ENCODE measurements at regions not wholly inside any gene's neighbourhood (a gene's known extent, or its start where the extent isn't known, plus 50 kb on each side); places are given as distances from the start of the nearest gene placed in this dataset.
"Not testable (repeated sequence)": the region's sequence is repeated elsewhere in the genome, so short reads cannot be mapped to it uniquely, and the experiment has no call there.

DNA sequence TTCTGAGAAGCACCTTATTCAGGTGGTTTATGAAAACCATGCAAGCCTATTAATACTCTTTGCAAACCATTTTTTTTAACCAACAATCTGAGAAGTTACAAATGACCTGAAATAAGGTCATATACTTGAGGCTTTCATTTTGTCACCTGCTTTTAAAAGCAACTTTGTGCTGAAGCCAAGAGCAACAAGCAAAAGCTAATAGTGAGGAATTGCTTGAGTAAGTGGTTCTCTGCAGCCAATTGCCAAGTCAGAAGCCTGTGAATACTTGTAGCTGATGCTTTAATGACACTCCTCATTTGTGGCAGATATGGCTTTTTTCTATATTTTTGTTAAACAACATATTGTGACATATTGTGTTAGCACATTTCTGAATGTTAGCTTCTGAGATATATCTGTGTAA lies 126.7 kb upstream of the ZNF608 start:
- no peak for DNase-seq

DNA sequence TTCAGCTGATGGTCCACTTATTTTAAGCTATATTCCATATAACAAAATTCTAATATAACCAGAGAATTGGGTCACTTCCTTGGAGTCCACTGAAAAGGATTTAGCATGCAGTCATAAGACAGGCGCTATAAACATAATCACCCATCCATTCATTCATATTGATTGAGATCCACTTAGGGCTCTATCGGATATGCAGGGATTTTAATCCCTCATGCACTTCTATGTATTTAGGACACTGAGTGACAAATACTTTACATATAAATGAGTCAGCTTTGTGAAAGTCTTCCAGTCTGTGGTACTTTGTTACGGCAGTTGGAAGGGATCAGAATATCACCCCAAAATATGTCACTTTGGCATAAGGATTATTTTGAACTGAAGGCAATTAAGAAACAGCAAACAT lies 127.3 kb upstream of the ZNF608 start:
- no peak for DNase-seq

DNA sequence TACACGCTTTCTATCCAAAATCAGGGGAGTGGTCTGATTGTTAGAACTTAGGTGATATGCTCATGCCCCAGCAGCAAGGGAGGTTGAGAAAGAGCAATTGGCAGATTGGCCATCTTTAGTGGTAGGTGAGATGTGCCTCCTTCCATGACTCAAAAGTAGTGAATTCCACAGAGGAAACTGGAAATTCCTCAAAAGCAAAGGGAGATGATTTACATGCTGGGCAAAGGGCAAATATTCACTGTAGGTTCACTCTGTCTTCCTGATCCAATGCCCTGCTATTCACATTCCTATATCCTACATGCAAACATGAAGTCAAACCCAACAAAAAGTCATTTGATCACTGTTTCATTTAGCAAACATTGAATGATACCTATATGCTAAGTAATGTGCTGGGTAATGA lies 130.1 kb upstream of the ZNF608 start:
- no peak for DNase-seq

DNA sequence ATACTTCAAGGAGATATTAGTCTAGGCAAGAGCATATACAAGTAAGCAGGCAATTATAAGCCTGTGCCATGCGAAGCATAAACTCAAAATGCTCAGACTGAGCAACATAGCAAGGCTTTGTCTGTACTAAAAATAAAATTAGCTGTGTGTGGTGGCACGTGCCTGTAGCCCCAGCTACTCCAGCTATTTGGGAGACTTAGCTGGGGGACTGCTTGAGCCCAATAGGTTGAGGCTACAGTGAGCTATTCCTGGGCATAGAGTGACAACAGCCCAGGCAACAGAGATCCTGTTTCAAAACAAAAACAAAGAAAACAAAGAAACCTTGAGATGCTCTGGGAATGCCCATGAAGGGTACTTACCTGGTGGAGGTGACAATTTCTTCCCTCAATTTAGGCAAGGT lies 130.5 kb upstream of the ZNF608 start:
- no peak for DNase-seq

DNA sequence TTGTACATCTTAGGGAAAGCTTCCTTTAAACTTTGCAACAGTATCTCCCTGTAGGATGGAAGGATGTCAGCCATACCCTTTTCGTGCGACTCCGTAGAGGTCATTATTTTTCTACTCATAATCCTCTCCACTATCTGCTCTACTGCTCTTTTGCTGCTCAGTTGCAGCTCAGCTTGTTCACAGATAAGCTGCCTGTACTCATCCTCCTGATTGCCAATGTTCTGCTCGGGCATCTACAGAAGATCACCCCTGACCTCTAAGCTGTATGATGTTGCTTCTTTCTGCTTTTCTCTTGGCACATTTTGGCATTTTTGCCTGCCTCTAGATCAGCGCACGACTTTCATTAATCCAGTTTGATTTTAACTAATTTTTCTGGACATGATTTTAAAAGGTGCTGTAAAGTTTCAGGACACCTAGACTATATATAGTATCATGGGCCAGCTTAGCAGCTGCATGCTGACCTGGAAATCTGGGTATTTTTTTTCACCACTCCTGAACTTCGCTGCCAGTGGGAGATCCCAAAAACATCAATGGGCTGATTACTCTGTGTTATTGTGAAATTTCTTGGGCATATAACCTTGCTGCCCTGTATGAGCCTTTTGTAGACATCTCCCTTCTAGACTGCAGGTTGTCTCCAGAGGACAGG lies 131.2 kb upstream of the ZNF608 start:
- no peak for DNase-seq

DNA sequence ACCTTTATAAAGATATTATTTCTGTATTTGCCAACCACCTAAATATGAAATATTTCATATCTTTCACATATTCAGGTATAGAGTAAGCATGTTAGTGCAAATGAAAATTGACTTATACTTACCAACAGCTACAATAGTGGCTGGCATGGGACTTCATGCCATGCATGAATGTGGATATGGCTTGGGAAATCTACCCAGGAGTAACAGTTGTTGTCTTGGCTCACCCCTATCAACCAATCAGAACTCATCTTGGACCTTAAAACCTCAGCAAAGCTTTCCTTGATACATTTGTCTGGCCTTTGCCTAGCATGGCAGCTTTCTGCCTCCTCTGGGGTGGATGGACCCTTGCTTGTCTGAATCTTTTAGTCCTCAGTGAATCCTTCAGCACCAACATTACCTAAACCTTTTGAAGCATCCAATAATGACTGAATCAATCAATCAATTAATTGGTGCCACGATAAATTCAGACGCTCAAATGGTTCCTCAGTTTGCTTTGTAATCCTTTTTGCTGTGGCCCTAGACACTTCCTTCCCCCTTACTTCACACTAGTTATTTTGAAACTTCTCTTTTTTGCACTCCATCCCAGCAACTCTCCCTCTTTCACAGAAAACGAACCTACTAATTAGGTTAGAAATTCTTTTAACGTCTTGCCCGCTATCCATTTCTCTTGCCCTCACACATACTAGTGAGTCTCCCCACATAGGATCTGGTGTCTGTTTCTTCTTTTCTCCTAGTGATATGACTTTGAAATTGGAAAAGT lies 132.3 kb upstream of the ZNF608 start:
- no peak for DNase-seq

DNA sequence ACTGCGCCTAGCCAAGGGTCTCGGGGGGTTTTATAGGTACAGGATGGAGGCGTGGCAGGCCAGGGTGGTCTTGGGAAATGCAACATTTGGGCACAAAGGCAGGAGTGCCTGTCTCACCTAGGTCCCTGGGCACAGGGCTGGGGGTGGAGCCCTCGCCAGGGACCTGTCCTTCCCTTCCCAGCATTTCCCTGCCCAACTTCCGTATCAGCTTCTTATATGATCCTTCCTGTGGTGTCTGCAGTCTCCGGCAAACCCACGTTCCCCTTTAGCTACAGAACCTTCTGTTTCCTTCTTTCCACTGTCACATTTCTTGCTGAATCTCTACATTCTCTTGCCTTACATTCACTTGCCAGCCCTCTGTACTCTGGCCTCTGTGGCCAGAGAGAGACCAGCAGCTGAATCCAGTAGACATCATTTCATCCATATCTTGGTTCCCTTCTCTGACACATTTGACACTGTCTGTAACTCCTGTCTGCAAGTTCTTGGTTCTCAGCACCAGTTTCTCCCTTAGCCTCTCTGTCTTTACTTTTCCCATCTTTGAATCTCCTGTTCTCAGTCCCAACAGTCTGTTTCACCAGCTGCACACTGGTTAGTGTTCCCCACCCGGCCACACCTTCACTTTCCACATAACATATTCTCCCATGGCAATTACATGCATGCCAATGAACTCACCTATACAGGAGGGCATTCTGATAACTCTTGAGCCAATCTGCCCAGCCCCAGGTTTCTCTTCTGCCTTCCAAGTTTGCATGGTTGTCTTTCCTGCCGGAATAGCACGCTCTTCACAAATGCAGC lies 134.7 kb upstream of the ZNF608 start:
- DNase-seq = no peak

DNA sequence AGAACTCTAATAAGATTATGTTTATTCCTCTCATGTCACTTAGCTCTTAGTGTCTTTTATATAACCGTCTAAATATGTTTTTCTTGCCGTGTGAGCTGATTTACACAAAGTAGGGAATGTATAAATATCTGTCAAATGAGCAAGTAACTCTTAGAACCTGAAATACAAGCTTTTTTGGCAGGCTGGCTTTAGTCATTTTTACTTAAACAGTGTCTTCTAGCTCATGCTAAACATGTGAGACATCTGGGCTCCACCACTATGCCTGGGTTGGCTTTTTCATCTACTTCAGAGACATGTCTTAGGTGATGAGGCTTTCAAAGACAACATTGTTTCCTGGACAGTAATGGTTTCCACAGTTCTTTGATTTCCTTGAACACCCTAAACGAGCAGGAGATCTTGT lies 137.2 kb upstream of the ZNF608 start:
- no peak for DNase-seq

DNA sequence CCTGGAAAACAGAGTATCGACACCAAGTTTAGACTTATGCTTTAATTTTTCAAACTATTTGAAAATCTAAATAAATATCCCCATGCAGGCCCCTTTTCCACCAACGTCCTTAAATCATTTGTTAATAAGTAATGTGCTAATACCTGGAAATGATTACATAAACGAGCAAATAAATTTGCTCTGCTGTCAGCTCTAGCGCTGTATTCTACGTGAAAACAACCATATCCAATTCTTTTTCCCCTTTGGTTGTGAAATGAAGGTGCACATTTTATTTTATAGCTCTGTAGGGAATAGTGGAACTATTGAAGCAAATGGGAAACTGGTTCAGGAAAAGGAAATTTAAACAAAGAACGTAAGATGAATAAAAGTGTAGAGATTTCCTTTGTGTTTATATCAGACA lies 137.7 kb upstream of the ZNF608 start:
- no peak for DNase-seq

DNA sequence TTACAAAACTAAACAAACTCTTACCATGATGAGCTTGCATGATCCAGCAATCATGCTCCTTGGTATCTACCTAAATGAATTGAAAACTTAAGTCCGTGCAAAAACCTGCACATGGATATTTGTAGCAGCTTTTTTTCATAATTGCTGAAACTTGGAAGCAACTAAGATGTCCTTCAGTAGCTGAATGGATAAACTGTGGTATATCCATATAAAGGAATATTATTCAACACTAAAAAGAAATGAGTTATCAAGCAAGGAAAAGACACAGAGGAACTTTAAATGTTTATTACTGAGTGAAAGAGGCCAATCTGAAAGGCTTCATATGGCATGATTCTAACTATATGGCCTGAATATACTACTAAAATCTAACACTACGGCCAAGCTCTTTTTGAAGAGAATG lies 139.1 kb upstream of the ZNF608 start:
- DNase-seq = no peak

DNA sequence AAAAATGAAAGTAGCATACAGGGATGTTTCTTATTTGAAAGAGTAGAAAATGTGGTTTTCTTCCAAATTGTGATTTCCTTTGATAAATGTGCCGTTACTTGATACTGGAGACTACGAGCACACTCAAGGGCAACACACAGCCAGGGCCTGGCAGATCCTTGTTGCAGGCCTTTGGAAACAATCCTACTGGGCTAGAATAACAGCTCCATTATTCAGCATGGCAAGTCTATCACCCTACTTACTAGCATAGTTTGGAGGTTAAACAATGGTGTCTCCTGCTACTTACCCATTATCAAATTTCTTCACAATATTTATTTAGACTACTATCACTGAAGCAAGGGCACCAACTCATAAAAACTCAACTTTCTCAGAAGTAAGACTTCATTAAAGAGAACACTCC lies 140.8 kb upstream of the ZNF608 start:
- DNase-seq = no peak

DNA sequence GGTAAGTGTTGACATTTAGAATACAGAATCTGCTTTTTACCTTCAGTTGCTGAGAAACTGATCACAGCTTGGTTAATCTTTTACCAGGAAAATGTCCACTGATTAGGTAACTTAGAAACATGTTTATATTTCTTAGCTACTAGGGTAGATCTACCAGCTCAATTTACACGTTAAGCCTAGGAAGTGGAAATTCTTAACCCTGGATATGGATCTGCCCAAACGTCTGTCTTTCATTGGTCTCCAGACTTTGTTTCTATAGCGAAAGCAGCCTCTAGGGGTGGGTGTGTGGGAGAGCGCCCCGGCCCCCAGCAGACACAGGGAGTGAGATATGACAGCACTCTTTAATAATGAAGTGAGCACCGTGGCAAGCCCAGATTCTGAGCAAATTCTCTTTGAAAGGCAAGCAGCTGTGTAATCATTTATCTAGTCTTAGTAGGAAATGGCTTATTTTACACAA lies 141.6 kb upstream of the ZNF608 start:
- no peak for DNase-seq

DNA sequence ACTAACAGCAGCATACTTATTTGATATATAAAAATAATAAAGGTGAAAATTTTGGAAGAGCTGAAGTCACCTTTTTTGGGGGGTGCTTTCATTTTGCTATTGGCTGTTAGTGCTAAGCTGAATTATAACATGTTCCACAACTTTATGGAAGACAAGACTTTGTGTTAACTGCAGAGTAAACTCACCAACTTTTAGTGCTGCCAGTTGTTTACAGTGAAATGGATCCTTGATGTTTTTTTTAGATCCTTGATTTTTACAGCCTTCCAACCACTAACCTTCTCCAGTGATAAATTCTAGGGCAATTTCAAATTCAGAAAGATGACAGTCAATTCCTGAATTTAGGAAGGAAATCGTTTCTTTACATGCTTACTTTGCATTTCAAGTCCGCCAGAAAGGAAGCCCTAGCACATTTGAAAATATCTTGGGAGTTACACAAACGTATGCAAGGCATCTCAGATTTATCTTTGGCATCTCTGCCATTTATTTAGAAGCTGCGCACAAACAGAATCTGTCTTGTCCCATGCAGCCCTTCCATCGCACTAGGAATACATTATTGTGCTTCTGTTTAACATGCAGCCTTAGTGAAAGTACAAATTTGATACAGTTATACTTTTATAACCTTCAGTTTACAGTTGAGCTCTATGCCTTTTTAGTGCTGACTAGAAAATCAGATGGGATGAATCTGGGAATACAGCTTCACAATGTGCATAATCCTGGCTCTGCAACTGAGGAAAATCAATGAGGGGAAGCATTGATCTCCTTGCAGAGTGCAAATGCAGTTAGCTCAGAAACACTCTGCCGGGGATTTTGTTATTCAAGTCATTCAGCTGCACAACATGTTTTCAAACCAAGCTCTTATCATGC lies 142.4 kb upstream of the ZNF608 start:
- DNase-seq = no peak

DNA sequence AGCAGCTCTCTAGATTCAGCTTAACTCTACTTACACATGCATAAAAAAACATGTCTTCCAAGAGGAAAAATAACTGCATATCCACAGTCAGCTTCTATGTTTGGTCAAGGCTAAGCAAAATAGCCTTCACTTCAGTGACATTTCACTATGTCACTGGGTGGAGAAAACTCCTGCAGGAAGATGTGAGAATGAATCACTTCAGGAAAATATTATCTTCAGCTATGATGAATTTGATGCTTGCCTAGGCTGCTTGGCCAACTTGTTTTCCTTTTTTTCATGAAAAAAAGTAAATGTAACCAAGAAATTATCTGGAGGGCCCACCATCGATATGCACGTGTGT lies 143.0 kb upstream of the ZNF608 start:
- no peak for DNase-seq

DNA sequence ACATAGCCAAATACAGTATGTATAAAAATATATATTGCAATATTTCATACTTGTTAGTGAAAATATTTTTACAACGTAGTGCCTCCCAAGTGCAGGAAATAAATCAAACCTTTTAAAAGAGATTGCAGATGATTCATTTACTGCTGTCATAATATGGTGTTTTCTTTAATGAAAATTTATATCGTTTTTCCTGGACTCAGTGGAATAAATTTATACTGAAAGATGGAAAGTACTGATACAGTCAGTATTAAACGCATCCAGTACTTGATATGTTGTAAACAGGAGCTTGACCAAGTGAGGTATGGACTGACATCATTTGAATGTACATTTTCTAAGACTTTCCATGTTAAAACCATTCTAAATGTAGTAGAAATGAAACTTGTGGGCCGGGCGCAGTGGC lies 143.4 kb upstream of the ZNF608 start:
- no peak for DNase-seq

DNA sequence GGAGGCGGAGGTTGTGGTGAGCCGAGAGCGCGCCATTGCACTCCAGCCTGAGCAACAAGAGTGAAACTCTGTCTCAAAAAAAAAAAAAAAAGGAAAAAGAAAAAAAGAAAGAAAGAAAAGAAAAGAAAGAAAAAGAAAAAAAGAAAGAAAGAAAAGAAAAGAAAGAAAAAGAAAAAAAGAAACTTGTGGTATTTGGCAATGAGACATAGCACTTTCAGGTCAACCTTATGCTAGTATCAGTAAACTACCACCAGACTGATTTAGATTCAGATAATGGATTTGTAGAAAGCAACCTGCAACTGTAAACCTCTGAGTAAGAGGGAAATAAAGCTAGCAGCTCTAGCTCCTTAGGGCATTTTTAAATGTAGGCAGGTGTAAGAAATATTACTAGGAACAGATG lies 144.0 kb upstream of the ZNF608 start:
- DNase-seq = not testable (repeated sequence)

DNA sequence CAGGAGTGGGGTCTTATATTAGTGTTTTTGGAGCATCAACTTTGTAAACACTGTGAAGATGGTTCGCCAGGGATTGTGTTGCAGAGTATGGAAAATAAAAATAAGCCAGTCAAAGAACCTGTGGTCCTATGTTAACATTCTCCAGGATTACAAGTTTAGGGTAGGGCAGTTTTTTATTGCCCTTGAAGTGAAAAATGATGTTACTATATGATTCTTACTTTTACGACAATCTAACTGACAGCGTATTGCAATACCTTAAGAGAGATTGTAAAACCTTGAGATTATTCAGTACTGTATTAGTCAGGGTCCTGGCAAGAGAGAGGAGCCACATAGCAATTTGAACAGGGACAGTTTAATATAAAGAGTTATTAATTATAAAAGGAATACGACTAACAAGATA lies 144.7 kb upstream of the ZNF608 start:
- DNase-seq = no peak

DNA sequence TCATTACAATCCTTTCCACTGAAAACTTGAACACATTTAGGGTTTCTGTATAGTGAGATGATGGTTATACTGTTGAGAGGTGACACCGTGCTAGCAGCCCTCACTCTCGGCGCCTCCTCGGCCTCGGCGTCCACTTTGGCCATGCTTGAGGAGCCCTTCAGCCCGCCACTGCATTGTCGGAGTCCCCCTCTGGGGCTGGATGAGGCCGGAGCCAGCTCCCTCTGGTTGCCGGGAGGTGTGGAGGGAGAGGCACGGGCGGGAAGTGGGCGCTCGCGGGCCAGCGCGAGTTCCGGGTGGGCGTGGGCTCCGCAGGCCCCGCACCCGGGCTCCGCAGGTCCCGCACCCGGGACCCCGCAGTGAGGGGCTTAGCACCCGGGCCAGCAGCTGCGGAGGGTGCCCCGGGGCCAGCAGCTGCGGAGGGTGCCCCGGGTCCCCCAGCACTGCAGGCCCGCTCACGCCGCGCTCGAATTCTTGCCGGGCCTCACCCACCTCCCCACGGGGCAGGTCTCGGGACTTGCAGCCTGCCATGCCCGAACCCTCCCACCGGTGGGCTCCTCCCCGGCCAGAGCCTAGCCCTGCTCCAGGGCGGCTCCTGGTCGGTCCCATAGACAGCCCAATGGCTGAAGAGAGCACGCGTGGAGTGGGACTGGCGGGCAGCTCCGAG lies 145.9 kb upstream of the ZNF608 start:
- no peak for DNase-seq

DNA sequence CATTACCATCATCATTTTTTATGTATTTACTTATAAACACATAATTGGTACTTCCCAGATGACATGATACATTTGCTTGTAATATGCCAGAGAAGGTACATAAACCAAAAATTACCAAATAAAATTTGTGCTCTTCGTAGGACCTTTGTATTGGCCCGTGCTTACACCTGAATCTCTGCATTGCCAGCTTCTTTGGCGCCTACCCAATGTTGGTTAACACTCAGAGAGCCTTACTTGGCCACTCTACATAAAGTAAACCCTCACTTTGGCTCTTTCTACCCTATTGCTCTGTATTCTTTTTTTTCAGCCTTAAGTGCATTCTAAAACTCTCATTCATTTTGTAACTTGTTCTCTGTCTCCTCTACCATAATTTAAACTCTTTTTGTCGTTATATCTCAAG lies 148.1 kb upstream of the ZNF608 start:
- DNase-seq = no peak

DNA sequence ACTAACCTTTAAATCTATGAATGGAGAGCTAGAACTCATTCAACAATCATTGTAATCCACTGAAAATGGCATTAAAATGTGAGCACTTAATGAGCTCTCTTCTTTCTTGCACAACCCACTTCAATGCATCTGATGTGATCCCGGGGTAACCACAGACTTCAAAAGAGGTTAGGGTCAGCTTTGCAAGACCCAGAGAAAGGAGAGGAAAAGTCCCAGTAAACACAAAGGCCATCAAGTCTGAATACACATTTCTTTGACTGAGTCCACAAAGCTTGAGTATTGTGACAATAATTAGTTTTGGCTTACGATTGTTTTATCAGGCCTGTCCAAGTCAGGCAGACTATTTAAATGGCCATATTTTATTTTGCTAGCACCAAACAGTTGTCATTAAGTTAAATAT lies 148.8 kb upstream of the ZNF608 start:
- DNase-seq = no peak

DNA sequence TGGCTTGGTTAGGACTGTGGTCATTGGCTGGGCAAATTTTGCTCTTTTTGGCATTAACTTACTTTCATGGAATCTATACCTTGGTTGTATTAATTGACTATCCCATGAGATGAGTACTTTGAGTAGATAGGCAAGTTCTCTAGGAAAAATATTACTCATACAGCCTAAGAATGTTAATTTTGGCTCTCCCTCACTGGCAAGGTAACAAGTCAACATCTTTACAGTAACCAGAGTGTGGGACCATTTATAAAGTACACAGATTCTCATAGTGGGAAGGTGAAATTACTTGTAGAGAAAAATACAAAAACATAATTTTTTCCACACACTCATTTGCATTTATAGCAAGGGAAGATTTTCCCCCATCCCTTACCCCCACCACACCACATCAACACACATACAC lies 154.6 kb upstream of the ZNF608 start:
- no peak for DNase-seq

DNA sequence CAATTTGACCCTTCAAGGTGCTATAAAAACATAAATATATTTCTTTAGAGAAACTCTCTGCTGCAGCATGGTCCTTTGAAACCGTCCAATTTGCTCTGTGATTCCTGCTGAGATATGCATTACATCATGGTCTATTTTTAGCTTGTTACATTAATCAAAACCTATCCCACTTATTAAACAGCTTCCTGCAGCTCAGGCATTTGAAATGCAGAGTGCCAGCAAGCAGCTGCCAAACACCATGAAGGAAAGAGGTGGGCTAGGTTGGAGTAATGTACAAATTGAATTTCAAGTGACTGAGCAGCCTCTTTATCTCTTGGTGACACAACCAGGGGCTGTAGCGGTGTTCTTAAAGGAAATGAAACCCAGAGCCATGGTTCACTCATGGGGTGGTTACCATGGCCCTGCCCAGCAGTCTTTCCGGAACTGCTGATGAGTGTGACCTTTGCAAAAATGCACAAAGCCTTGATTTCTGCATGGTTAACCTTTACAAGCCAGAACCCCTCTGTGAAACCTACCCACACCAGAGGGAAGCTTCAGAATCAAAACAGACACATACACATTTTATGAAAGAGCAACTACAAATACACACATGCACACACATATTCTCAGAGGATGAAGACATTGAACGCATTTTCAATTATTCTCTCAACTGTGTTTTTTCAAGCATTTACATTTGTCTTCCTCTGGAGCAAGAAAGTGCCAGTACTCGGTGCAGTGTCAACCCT lies 155.8 kb upstream of the ZNF608 start:
- DNase-seq = no peak

Measured in activated CD4-positive, alpha-beta T cell treated with anti-CD3 and anti-CD28 coated beads, Interleukin-2, amount 50 U/mL, for 48 hours (primary cell).